ENCODE measurements at regions not wholly inside any gene's neighbourhood (a gene's known extent, or its start where the extent isn't known, plus 50 kb on each side); places are given as distances from the start of the nearest gene placed in this dataset.

GRCh38 chr4:54367059-54367458 lies 138.0 kb downstream of the PDGFRA start:
- TF ChIP-seq MAX (IDR thresholded peaks at IDR 0.05), result no peak
- TF ChIP-seq EHMT2 (IDR thresholded peaks at IDR 0.05; ENCODE audit: low read depth), result no peak
- TF ChIP-seq RNF2 (IDR thresholded peaks at IDR 0.05; ENCODE audit: borderline replicate concordance, low read depth), result no peak
- TF ChIP-seq, protein P1, sequence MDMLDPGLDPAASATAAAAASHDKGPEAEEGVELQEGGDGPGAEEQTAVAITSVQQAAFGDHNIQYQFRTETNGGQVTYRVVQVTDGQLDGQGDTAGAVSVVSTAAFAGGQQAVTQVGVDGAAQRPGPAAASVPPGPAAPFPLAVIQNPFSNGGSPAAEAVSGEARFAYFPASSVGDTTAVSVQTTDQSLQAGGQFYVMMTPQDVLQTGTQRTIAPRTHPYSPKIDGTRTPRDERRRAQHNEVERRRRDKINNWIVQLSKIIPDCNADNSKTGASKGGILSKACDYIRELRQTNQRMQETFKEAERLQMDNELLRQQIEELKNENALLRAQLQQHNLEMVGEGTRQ (IDR thresholded peaks at IDR 0.05), result no peak
- no peak for TF ChIP-seq CTCF (IDR thresholded peaks at IDR 0.05)
- TF ChIP-seq, protein P2, sequence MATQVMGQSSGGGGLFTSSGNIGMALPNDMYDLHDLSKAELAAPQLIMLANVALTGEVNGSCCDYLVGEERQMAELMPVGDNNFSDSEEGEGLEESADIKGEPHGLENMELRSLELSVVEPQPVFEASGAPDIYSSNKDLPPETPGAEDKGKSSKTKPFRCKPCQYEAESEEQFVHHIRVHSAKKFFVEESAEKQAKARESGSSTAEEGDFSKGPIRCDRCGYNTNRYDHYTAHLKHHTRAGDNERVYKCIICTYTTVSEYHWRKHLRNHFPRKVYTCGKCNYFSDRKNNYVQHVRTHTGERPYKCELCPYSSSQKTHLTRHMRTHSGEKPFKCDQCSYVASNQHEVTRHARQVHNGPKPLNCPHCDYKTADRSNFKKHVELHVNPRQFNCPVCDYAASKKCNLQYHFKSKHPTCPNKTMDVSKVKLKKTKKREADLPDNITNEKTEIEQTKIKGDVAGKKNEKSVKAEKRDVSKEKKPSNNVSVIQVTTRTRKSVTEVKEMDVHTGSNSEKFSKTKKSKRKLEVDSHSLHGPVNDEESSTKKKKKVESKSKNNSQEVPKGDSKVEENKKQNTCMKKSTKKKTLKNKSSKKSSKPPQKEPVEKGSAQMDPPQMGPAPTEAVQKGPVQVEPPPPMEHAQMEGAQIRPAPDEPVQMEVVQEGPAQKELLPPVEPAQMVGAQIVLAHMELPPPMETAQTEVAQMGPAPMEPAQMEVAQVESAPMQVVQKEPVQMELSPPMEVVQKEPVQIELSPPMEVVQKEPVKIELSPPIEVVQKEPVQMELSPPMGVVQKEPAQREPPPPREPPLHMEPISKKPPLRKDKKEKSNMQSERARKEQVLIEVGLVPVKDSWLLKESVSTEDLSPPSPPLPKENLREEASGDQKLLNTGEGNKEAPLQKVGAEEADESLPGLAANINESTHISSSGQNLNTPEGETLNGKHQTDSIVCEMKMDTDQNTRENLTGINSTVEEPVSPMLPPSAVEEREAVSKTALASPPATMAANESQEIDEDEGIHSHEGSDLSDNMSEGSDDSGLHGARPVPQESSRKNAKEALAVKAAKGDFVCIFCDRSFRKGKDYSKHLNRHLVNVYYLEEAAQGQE (IDR thresholded peaks at IDR 0.05), result no peak
- no peak for TF ChIP-seq PHF8 (IDR thresholded peaks at IDR 0.05; ENCODE audit: borderline replicate concordance, low read depth)
- TF ChIP-seq JUN (IDR thresholded peaks at IDR 0.05), result no peak
- no peak for TF ChIP-seq CEBPB (IDR thresholded peaks at IDR 0.05)

Data from A549 (cell line).